Gastrocnemius medialis (tissue), 4 donors: ENCODE measurements at regions not wholly inside any gene's neighbourhood (a gene's known extent, or its start where the extent isn't known, plus 50 kb on each side); places are given as distances from the start of the nearest gene placed in this dataset.

ENCODE experiments used
- ATAC-seq, 2 donors: fragments of 150-250 bp; one replicate each; pipeline ENCODE4 v1.9.1; 2016
- DNase-seq, 2 donors: peaks; one replicate each; pipeline ENCODE4 v3.0.0-alpha.2; 2019
- H3K27ac ChIP-seq, 4 donors: fragments of 200-600 bp; sonication (generic); 1 replicate in 1 of 4; 2 replicates in 3 of 4; pipeline ENCODE4 v1.5.1; 2016 to 2018; ENCODE audit warnings: mild to moderate bottlenecking in 2 of 4, moderate library complexity in 1 of 4
- H3K27me3 ChIP-seq, 3 donors: fragments of 200-600 bp; sonication (generic) in 2 of 3; 1 replicate in 1 of 3; 2 replicates in 2 of 3; pipeline versions ENCODE4 v1.5.1 to v1.6.0; 2016 to 2019; ENCODE audit warnings: mild to moderate bottlenecking in 1 of 3, moderate library complexity in 1 of 3
- H3K36me3 ChIP-seq, 2 donors: fragments of 200-600 bp; sonication (generic) in 1 of 2; one replicate each; pipeline ENCODE4 v1.5.1; 2017 to 2018
- H3K4me1 ChIP-seq, 2 donors: fragments of 200-600 bp; sonication (generic) in 1 of 2; one replicate each; pipeline ENCODE4 v1.5.1; 2016 to 2017; ENCODE audit warnings: mild to moderate bottlenecking in 2 of 2
- H3K4me3 ChIP-seq, 4 donors: fragments of 200-600 bp; sonication (generic) in 3 of 4; 1 replicate in 1 of 4; 2 replicates in 3 of 4; pipeline ENCODE4 v1.5.1; 2016 to 2019; ENCODE audit warnings: mild to moderate bottlenecking in 2 of 4
- H3K9me3 ChIP-seq, 3 donors: fragments of 200-600 bp; sonication (generic) in 2 of 3; 1 replicate in 1 of 3; 2 replicates in 2 of 3; pipeline ENCODE4 v1.5.1; 2016 to 2019
- POLR2A ChIP-seq, 2 donors: fragments of 450-650 bp; IDR thresholded peaks; one replicate each; pipeline ENCODE4 v1.6.1; 2017; ENCODE audit warnings: antibody characterized with exemption in 2 of 2, mild to moderate bottlenecking in 2 of 2, moderate library complexity in 2 of 2
- in situ Hi-C, 4 donors: fragments of 200-750 bp; cut with MboI; loops; one replicate each; pipeline versions ENCODE4 v1.15.0 to v1.8.0; 2017; ENCODE audit warnings: low sequenced_read_pairs in 4 of 4
- intact Hi-C: fragments of 100-400 bp; cut with DNase I; formaldehyde crosslinking; loops from one replicate; pipeline ENCODE4 v1.15.1; 2023; ENCODE audit warnings: low total_unique reads
- TF ChIP-seq, protein P1 (sequence below), 5 experiments: fragments of 450-650 bp in 3 of 5; fragments of 200-600 bp in 2 of 5; sonication (generic) in 2 of 5; IDR thresholded peaks in 4 of 5; conservative IDR thresholded peaks in 1 of 5; 1 replicate in 4 of 5; 2 replicates in 1 of 5; pipeline ENCODE4 v1.5.1; 2016 to 2019; ENCODE audit warnings: antibody characterized with exemption in 5 of 5, mild to moderate bottlenecking in 3 of 5, moderate library complexity in 3 of 5

DNA sequence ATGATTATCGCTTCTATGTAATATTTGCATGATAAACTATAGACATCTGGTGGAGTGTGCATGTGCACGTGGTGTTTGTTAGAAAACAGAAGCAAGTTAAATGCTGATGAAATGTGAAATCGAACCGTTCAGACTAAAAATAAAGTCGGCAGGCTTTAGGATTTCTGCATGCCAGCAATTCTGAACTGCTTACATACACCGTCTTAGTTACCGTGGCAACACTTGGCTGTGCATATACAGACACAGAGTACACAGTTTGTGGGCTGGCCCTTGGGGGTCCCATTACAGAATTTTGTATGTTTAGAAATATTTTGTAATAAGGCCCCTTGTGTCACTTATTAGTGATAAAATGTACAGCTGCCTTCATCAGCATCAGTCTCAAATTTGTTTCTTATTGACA is 605.5 kb downstream of the RBFOX1 start:
- H3K4me3 ChIP-seq, result no peak overlapping the region
- H3K9me3 ChIP-seq, result no peaks in the 10 kb centered on the region
- ATAC-seq (no peak), DNase-seq (no peak)
- H3K4me1 ChIP-seq, result no peaks in the 10 kb centered on the region
- in situ Hi-C loops (no loop called here), intact Hi-C loops (no loop called here)
- no peaks in the 10 kb centered on the region for H3K36me3 ChIP-seq
- no peak overlapping the region for H3K27ac ChIP-seq
- no peak for TF ChIP-seq POLR2A (IDR thresholded peaks at IDR 0.05)
- TF ChIP-seq, protein P1, sequence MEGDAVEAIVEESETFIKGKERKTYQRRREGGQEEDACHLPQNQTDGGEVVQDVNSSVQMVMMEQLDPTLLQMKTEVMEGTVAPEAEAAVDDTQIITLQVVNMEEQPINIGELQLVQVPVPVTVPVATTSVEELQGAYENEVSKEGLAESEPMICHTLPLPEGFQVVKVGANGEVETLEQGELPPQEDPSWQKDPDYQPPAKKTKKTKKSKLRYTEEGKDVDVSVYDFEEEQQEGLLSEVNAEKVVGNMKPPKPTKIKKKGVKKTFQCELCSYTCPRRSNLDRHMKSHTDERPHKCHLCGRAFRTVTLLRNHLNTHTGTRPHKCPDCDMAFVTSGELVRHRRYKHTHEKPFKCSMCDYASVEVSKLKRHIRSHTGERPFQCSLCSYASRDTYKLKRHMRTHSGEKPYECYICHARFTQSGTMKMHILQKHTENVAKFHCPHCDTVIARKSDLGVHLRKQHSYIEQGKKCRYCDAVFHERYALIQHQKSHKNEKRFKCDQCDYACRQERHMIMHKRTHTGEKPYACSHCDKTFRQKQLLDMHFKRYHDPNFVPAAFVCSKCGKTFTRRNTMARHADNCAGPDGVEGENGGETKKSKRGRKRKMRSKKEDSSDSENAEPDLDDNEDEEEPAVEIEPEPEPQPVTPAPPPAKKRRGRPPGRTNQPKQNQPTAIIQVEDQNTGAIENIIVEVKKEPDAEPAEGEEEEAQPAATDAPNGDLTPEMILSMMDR (IDR thresholded peaks at IDR 0.05 in 4 of 5, conservative IDR thresholded peaks at IDR 0.05 in 1 of 5), result no peak
- H3K27me3 ChIP-seq, result no peaks in the 10 kb centered on the region

DNA sequence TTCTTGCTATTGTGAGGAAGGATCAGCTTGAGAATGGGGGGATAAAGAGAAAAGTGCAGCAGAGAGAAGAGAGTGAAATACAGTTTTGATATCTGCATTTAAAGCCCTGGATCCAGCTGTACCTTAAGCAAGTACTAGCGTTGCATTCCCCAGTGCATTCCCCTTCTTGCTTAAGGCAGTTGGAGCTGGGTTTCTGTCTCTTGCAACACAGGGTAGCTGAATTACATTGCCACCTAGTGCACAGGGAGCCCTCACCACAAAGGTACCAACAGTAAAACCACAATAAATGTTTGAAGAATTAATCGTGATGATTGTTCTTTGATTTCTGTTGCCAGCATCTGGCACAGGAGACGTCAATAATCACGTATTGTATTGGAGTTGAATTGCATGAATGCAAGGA is 588.7 kb downstream of the RBFOX1 start:
- H3K4me1 ChIP-seq, result no peaks in the 10 kb centered on the region
- intact Hi-C loops (loop anchor here (10.0 kb wide), 1 partner anchor 517 kb away; no protein-coding TSS in a partner anchor), in situ Hi-C loops (loop anchor here in 1 of 4 donors (25.0 kb wide), 1 partner anchor 91 kb away; no protein-coding TSS in a partner anchor)
- TF ChIP-seq, protein P1 (IDR thresholded peaks at IDR 0.05 in 4 of 5, conservative IDR thresholded peaks at IDR 0.05 in 1 of 5), result no peak
- TF ChIP-seq POLR2A (IDR thresholded peaks at IDR 0.05), result no peak
- no peak for DNase-seq
- no peak overlapping the region for H3K4me3 ChIP-seq
- no peaks in the 10 kb centered on the region for H3K36me3 ChIP-seq
- H3K27me3 ChIP-seq, result no peaks in the 10 kb centered on the region
- H3K9me3 ChIP-seq, result no peaks in the 10 kb centered on the region
- no peak overlapping the region for H3K27ac ChIP-seq
- ATAC-seq, result peak in 1 of 2 donors; percentile 53

DNA sequence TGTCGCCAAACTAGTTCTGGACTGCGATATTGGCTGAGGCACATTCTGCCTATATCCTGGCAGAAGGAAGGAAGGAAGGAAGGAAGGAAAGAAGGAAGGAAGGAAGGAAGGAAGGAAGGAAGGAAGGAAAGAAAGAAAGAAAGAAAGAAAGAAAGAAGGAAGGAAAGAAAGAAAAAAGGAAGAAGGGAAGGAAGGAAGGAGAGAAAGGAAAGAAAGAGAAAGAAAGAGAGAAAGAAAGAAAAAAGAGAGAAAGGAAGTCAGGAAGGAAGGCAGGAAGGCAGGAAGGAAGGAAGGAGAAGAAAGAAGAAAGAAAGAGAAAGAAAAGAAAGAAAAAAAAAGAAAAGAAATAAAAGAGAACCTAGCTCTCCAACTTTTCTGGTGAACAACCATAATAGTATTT is 587.1 kb downstream of the RBFOX1 start:
- ATAC-seq (no peak), DNase-seq (no peak)
- intact Hi-C loops (loop anchor here (10.0 kb wide), 1 partner anchor 515 kb away; no protein-coding TSS in a partner anchor), in situ Hi-C loops (loop anchor here in 1 of 4 donors (25.0 kb wide), 1 partner anchor 93 kb away; no protein-coding TSS in a partner anchor)
- TF ChIP-seq, protein P1 (IDR thresholded peaks at IDR 0.05 in 4 of 5, conservative IDR thresholded peaks at IDR 0.05 in 1 of 5), result no peak
- no peak for TF ChIP-seq POLR2A (IDR thresholded peaks at IDR 0.05)
- no peaks in the 10 kb centered on the region for H3K4me1 ChIP-seq
- H3K27me3 ChIP-seq, result no peaks in the 10 kb centered on the region
- no peak overlapping the region for H3K4me3 ChIP-seq
- no peak overlapping the region for H3K27ac ChIP-seq
- no peaks in the 10 kb centered on the region for H3K36me3 ChIP-seq
- no peaks in the 10 kb centered on the region for H3K9me3 ChIP-seq

DNA sequence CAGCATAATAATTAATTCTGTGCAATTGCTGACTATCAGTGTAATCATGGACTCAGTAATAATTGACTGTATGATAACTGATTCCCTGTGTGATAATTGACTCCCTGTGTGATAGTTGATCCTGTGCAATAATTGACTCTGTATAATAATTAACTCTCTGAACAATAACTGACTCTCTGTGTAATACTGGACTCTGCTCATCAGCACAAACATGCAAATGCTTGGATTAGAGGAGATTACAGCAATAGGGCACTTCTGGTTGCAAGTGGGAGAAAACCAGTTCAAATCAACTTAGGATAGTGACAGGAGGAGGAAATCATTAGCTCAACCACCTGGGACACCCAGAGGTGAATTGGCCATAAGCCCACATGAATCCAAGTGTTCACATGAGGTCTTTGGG is 582.1 kb downstream of the RBFOX1 start:
- Histone ChIP-seq H3K4me3 (no peak overlapping the region), H3K27ac (no peak overlapping the region), H3K4me1 (no peaks in the 10 kb centered on the region), H3K9me3 (no peaks in the 10 kb centered on the region), H3K36me3 (no peaks in the 10 kb centered on the region), H3K27me3 (no peaks in the 10 kb centered on the region)
- DNase-seq (no peak), ATAC-seq (no peak)
- in situ Hi-C loops, result loop anchor here in 1 of 4 donors (25.0 kb wide), 1 partner anchor 98 kb away; no protein-coding TSS in a partner anchor
- intact Hi-C loops, result no loop called here
- TF ChIP-seq, protein P1 (IDR thresholded peaks at IDR 0.05 in 4 of 5, conservative IDR thresholded peaks at IDR 0.05 in 1 of 5), result no peak
- no peak for TF ChIP-seq POLR2A (IDR thresholded peaks at IDR 0.05)

DNA sequence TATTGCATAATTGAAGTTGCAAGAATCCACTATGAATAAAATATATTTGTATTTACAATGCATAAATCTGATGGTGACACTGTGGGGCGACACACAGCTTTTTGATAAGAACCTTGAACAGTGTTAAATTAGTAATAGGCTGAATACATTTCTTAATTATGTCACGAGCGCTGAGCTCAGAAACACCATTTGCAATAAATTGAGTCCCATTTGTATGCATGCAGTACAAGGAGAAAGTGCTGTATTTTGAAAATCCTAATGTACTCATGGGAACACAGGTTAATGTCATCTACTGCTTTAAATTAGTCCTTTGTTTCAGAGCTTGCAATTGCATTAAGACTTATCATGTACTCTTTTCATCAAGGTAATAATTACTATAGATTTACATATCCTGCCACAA is 579.5 kb downstream of the RBFOX1 start:
- in situ Hi-C loops, result loop anchor here in 1 of 4 donors (25.0 kb wide), 1 partner anchor 100 kb away; no protein-coding TSS in a partner anchor
- intact Hi-C loops, result no loop called here

More for the DNA sequence above, 579.5 kb downstream of the RBFOX1 start:
- Histone ChIP-seq H3K27ac (no peak overlapping the region), H3K4me3 (no peak overlapping the region), H3K36me3 (no peaks in the 10 kb centered on the region), H3K9me3 (no peaks in the 10 kb centered on the region), H3K4me1 (no peaks in the 10 kb centered on the region), H3K27me3 (no peaks in the 10 kb centered on the region)
- TF ChIP-seq, protein P1 (IDR thresholded peaks at IDR 0.05 in 4 of 5, conservative IDR thresholded peaks at IDR 0.05 in 1 of 5), result no peak
- no peak for TF ChIP-seq POLR2A (IDR thresholded peaks at IDR 0.05)
- ATAC-seq (no peak), DNase-seq (no peak)
